Amygdala (tissue), 56 donors: ENCODE measurements at regions not wholly inside any gene's neighbourhood (a gene's known extent, or its start where the extent isn't known, plus 50 kb on each side); places are given as distances from the start of the nearest gene placed in this dataset.
A peak's percentile ranks its signal among the peaks of the same experiment; 100 is the strongest.

ENCODE experiments used
- DNase-seq, 56 donors: peaks; one replicate each; lab custom pipeline; 2025; lab: John Stamatoyannopoulos, UW

GRCh38 chr16:80028581-80029380 lies 428.2 kb upstream of the MAF start:
- no peak for DNase-seq

GRCh38 chr16:80027007-80027965 lies 426.7 kb upstream of the MAF start:
- peak in 16 of 56 donors; percentile 0 to 42 (median 5) for DNase-seq

- no peak for DNase-seq
These were observed 424.7 kb upstream of the MAF start for GRCh38 chr16:80025236-80025635.

DNA sequence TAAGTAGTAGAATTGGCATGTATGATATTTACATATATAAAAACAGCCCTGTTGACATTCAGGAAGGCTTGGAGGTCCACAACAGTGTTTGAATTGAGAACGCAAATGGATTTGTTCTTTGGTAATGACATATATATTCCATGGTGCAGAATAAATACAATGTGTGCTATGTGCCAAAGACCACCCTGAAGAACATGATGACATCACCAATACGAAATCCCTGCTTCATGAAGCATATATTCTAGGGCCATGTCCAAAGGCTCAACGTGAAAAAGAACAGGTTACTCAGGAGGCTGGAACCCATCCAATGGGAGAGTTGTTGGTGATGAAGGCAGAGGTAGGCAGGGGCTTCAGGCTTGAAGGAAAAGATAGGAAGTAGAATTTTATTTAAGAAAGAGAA lies 423.9 kb upstream of the MAF start:
- no peak for DNase-seq

- DNase-seq, result no peak
These were observed 423.3 kb upstream of the MAF start for GRCh38 chr16:80023865-80024264.

- no peak for DNase-seq
These were observed 418.9 kb upstream of the MAF start for GRCh38 chr16:80019395-80019794.

- DNase-seq, result no peak
These were observed 417.9 kb upstream of the MAF start for GRCh38 chr16:80018466-80018865.

DNA sequence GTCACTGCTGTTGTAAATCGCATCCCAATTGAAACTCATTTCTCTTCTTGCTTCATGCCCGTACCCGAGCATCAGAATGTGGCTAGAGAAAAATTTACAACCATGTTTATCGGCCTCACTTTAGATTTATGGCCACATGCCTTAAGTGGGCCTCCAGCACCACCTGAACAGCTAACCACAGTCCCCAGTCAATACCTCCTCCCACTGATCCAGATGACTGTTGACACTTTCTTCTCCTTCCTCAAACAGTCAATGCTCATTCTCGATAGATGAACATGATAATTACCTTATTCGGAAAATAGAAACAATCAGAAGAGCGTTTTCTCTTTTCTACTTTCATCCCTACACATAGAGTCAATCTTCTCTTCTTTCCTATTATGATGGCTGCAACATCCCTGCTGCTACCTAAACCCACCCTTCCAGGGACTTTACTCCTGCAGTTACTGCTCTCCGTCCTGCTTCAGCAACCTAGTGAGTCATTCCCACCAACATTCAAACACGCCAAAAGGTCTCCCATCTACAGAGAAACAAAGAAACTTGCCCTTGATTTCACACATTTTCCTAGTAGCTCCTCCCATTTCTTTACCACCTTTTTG lies 416.3 kb upstream of the MAF start:
- no peak for DNase-seq

- DNase-seq, result no peak
These were observed 415.0 kb upstream of the MAF start for GRCh38 chr16:80015566-80015965.

GRCh38 chr16:80014241-80014939 lies 413.9 kb upstream of the MAF start:
- no peak for DNase-seq

GRCh38 chr16:80012586-80012985 lies 412.0 kb upstream of the MAF start:
- DNase-seq, result no peak

- no peak for DNase-seq
These were observed 409.6 kb upstream of the MAF start for GRCh38 chr16:80009971-80010659.

- DNase-seq, result no peak
These were observed 408.3 kb upstream of the MAF start for GRCh38 chr16:80008857-80009256.

GRCh38 chr16:80007231-80007630 lies 406.7 kb upstream of the MAF start:
- no peak for DNase-seq

- DNase-seq, result no peak
These were observed 406.0 kb upstream of the MAF start for GRCh38 chr16:80006241-80007215.

- DNase-seq, result no peak
These were observed 403.6 kb upstream of the MAF start for GRCh38 chr16:80004113-80004512.

DNA sequence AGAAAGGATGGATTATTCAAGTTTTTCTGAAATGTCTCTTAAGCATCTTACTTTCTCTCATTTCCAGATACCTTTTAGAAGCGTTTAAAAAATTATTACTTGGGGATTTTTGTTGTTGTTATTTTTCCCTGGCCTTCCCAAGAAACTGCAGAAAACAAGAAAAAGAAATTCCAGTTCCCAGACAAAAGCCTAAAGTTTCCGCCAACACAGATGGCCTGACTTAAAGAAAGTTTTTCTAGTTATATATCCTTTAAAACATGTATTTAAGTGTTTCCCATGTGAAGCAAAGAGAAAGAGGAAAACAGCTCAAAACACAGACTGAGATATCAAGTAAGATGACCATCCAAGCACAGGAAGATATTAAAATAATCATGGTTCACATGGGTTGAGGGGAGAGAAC lies 401.7 kb upstream of the MAF start:
- DNase-seq, result no peak

GRCh38 chr16:79998143-79998542 lies 397.6 kb upstream of the MAF start:
- no peak for DNase-seq

DNA sequence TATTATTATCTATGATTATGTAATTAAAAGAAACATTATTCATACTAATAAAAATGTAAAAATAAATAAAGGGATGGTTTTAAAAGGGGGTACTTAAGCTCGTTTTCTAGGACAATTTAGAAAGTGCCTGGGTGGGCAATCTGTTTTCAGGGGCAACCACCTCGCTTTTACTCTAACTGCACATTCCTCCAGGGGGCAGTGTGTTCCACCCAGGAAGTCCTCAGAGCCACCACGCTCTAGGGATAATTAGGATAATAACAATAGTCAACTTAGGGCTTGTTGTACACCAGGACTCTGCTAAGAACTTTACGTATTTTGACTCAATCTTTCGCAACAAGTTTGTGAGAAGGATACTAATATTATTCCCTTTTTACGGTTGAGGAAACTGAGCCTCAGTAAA lies 396.7 kb upstream of the MAF start:
- DNase-seq, result no peak
